GM10248 (cell line): ENCODE measurements at regions not wholly inside any gene's neighbourhood (a gene's known extent, or its start where the extent isn't known, plus 50 kb on each side); places are given as distances from the start of the nearest gene placed in this dataset.

Source experiments
- CTCF ChIA-PET: fragments of 300-600 bp; sonication (Branson Sonifier 250); formaldehyde crosslinking; extraction: SDS; loops from one replicate; lab custom pipeline; 2021; ENCODE audit warnings: antibody characterized with exemption; lab: Yijun Ruan, JAX
- POLR2A ChIA-PET: fragments of 350-650 bp; sonication (Branson Sonifier 250); formaldehyde crosslinking; extraction: SDS; loops from one replicate; lab custom pipeline; 2020; ENCODE audit warnings: antibody characterized with exemption; lab: Yijun Ruan, JAX
- DNase-seq: peaks from one replicate; pipeline ENCODE4 v3.0.0; 2012; ENCODE audit errors: extremely low spot score
- TF ChIP-seq, protein P1 (sequence below): IDR thresholded peaks from 2 replicates; pipeline ENCODE4 v1.5.1; 2012; ENCODE audit warnings: mild to moderate bottlenecking, low read depth; ENCODE audit errors: extremely low read depth, missing control alignments, control extremely low read depth

DNA sequence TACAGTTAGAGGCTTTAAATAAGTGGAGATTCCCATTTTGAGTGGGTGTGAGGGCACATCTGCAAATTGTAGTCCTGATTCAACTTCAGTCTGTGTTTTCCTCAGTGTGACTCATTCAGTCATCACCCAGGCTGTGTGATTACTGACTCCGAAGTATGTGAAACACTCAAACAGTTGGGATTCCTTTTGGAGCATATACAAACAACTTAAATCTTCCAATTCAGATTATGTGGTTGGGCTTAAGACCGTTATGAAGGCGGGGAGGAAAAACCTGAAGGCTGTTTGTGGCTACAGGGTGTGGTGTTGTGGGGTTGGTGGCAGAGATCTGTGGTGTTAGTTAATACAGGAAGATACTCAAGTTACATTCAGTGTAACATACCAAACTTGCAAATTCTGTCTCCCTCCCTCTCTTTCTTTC lies 259.7 kb upstream of the FERD3L start:
- CTCF ChIA-PET: interaction anchor here (1.7 kb wide), 1 partner anchor 15 kb away, joined by 4 read pairs; no protein-coding TSS in a partner anchor
- DNase-seq: no peak
- TF ChIP-seq, protein P1, sequence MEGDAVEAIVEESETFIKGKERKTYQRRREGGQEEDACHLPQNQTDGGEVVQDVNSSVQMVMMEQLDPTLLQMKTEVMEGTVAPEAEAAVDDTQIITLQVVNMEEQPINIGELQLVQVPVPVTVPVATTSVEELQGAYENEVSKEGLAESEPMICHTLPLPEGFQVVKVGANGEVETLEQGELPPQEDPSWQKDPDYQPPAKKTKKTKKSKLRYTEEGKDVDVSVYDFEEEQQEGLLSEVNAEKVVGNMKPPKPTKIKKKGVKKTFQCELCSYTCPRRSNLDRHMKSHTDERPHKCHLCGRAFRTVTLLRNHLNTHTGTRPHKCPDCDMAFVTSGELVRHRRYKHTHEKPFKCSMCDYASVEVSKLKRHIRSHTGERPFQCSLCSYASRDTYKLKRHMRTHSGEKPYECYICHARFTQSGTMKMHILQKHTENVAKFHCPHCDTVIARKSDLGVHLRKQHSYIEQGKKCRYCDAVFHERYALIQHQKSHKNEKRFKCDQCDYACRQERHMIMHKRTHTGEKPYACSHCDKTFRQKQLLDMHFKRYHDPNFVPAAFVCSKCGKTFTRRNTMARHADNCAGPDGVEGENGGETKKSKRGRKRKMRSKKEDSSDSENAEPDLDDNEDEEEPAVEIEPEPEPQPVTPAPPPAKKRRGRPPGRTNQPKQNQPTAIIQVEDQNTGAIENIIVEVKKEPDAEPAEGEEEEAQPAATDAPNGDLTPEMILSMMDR: no peak

GRCh38 chr7:19403691-19404090 lies 258.5 kb upstream of the FERD3L start:
- ChIA-PET POLR2A (no interaction called here), CTCF (interaction anchor here (0.9 to 1.9 kb wide), 3 partner anchors 12 to 24 kb away, joined by 3 to 7 read pairs (median 4); no protein-coding TSS in a partner anchor)
- no peak for DNase-seq
- TF ChIP-seq, protein P1: no peak

More for the DNA sequence above, 259.7 kb upstream of the FERD3L start:
- POLR2A ChIA-PET: no interaction called here

DNA sequence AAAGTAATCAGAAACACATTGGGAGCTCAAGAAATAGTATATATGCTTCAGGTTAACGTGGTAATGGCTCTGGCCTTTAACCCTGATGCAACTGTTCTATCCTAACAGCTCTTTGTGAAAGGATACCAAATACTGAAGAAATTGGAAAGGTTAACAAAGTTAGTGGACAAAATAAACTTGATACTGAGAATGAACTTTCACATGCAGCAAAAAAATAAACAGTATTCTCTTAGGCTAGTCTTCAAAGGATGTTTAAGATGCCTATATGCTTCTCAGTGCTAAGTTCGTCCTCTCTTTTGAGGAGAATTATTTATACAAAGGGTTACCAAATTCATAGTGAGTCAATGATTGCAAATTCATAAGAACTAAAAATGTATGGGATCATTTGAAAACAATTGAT lies 256.2 kb upstream of the FERD3L start:
- CTCF ChIA-PET: interaction anchor here (1.7 kb wide), 1 partner anchor 13 kb away, joined by 4 read pairs; no protein-coding TSS in a partner anchor
- TF ChIP-seq, protein P1: no peak
- POLR2A ChIA-PET: interaction anchor here (0.6 kb wide), 1 partner anchor 57 kb away, joined by 4 read pairs; no protein-coding TSS in a partner anchor
- DNase-seq: no peak

GRCh38 chr7:19400758-19401254 lies 255.6 kb upstream of the FERD3L start:
- DNase-seq: no peak
- ChIA-PET POLR2A (interaction anchor here (0.6 kb wide), 1 partner anchor 56 kb away, joined by 4 read pairs; no protein-coding TSS in a partner anchor), CTCF (interaction anchor here (1.7 kb wide), 1 partner anchor 13 kb away, joined by 4 read pairs; no protein-coding TSS in a partner anchor)
- TF ChIP-seq, protein P1: no peak

DNA sequence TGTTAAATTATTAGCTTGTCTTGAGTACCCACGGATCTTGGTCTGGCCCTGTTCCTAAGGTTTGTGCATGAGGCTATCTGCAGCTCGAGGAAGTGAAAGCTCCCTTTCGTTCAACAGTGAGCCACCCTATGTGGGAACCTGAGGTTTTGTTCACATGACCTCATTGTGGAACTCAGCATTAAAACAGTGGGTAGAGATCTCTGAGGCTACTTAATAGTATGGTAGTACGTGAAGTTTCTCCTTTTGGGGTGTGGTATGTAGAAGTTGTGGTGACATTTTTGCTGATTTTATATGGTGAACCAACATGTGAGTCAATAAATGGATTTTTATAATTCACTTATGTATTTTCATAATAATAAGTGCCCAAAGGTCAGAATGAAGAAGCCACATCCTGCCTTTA lies 252.7 kb upstream of the FERD3L start:
- TF ChIP-seq, protein P1: no peak
- peak; percentile 20 for DNase-seq
- CTCF ChIA-PET: interaction anchor here (0.8 to 1.3 kb wide), 2 partner anchors 9 kb away, joined by 3 read pairs; no protein-coding TSS in a partner anchor
- POLR2A ChIA-PET: no interaction called here

- no peak for DNase-seq
- TF ChIP-seq, protein P1: no peak
- ChIA-PET CTCF (no interaction called here), POLR2A (no interaction called here)
These were observed 247.0 kb upstream of the FERD3L start for GRCh38 chr7:19392246-19392645.
